ENCODE measurements at regions not wholly inside any gene's neighbourhood (a gene's known extent, or its start where the extent isn't known, plus 50 kb on each side); places are given as distances from the start of the nearest gene placed in this dataset.

DNA sequence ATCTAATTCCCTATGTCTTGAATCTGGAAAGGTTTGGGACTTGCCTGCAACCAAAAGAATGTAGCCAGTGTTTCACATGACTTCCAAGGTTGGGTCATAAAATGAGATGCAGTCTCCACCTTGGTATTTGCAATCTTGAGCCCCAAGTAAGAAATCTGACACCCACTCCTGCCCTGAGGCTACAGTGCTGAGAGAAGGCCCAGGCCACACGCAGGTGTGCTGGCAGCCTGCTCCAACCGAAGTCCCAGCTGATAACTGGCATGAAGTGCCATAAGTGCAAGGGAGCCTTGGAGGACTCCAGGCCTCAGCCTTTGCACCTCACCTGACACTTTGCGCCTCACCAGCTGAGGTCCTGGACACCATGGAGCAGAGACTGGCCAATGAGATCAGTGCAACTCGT lies 182.7 kb downstream of the ANAPC1 start:
- Histone ChIP-seq H3K18ac (ENCODE audit: low read length) (no peak overlapping the region), H2BK12ac (ENCODE audit: low read length) (no peak overlapping the region), H3K9ac (ENCODE audit: low read length) (no peak overlapping the region), H3K4me2 (ENCODE audit: low read length) (no peak overlapping the region), H2BK120ac (ENCODE audit: insufficient read depth, low read length, poor library complexity) (no peak overlapping the region), H3K4me1 (ENCODE audit: control insufficient read depth in 1 of 2, insufficient read depth in 2 of 2, low read length in 2 of 2) (peaks cover 34 to 40% of the 10 kb centered on the region in 2 experiments), H3K27ac (ENCODE audit: low read depth, low read length) (no peak overlapping the region), H2BK5ac (ENCODE audit: low read depth, low read length, poor library complexity) (no peak overlapping the region), H2AK5ac (ENCODE audit: low read length) (no peak overlapping the region), H2AFZ (ENCODE audit: insufficient read depth, low read length, poor library complexity) (no peak overlapping the region), H4K91ac (ENCODE audit: low read depth, low read length) (no peak overlapping the region), H3K9me3 (ENCODE audit: insufficient read depth, low read depth, low read length) (no peaks in the 10 kb centered on the region), H3K36me3 (ENCODE audit: control insufficient read depth in 1 of 2, insufficient read depth in 2 of 2, low read length in 2 of 2) (no peaks in the 10 kb centered on the region), H4K8ac (ENCODE audit: low read depth, low read length) (no peak overlapping the region), H3K4ac (ENCODE audit: low read depth, low read length) (no peak overlapping the region), H3K27me3 (ENCODE audit: insufficient read depth, low read length) (no peaks in the 10 kb centered on the region), H3K4me3 (ENCODE audit: low read depth, low read length) (no peak overlapping the region), H3K79me1 (ENCODE audit: low read length) (peaks cover 8% of the 10 kb centered on the region), H3K79me2 (ENCODE audit: control insufficient read depth, insufficient read depth, low read length, poor library complexity) (no peaks in the 10 kb centered on the region), H3K14ac (ENCODE audit: low read length) (no peak overlapping the region), H4K12ac (ENCODE audit: low read depth, low read length) (no peak overlapping the region), H3K23ac (ENCODE audit: low read length) (no peak overlapping the region)
- DNase-seq: no peak
- WGBS (ENCODE audit: extremely low coverage, insufficient coverage, insufficient read length): no CpG with 5 or more reads among the region's 4 CpGs

DNA sequence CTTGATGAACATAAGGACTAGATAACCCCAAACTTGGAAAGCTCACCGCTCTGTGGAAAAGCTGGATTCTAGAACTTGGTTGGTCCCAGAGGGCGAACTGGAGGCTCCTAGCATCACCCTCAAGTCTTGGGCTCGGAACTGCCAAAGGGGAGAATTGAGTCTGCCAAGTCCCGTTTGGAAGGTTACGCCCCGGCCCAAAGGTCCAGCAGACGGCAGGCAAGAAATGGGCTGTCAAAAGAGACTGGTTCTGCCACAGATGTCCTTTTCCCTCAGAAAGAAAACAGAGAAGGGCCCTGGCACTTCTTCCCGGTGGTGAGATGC lies 182.2 kb downstream of the ANAPC1 start:
- Histone ChIP-seq H3K27me3 (ENCODE audit: insufficient read depth, low read length) (no peaks in the 10 kb centered on the region), H3K4me2 (ENCODE audit: low read length) (no peak overlapping the region)
- WGBS (ENCODE audit: extremely low coverage, insufficient coverage, insufficient read length): no CpG with 5 or more reads among the region's 8 CpGs

DNA sequence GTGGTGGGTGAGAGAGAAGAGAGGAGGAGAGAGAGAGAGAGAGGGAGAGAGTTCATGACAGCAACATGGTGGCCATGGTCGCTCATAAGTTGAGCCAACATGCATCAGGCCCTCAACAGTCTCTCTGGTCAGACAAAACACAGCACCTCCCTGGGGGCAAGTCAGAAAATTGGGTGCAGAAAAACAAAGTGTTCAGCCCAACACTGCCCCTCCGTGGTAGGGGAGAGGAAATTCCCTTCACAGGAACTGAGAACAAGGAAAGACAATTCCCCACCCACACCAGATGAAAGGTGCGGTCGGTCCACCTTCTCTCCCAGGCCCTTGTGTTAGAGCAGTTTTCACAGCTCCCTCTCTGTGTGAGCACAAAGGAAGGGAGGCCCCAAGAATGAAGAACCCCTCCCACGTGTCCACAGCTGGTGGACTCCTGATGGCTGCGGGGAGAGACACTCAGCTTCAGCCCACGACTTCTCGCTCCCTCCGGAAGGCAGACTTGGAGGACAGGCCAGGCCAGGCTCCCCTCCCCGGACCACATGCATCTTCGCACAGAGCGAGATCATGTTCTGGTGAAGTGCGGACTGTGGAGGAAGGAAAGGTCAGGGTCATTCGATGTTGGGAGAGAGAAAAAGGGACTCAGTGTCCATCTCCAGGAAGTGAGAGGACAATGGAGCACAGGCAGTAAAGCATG lies 181.7 kb downstream of the ANAPC1 start:
- Histone ChIP-seq H2BK12ac (ENCODE audit: low read length) (peak overlapping the region; percentile 38), H4K8ac (ENCODE audit: low read depth, low read length) (no peak overlapping the region), H3K14ac (ENCODE audit: low read length) (no peak overlapping the region), H3K23ac (ENCODE audit: low read length) (no peak overlapping the region), H3K9me3 (ENCODE audit: insufficient read depth, low read depth, low read length) (peaks cover 2% of the 10 kb centered on the region), H2AFZ (ENCODE audit: insufficient read depth, low read length, poor library complexity) (peak overlapping the region; percentile 0), H3K79me2 (ENCODE audit: control insufficient read depth, insufficient read depth, low read length, poor library complexity) (no peaks in the 10 kb centered on the region), H4K91ac (ENCODE audit: low read depth, low read length) (no peak overlapping the region), H3K9ac (ENCODE audit: low read length) (no peak overlapping the region), H3K4me2 (ENCODE audit: low read length) (no peak overlapping the region), H2BK5ac (ENCODE audit: low read depth, low read length, poor library complexity) (no peak overlapping the region), H3K27me3 (ENCODE audit: insufficient read depth, low read length) (no peaks in the 10 kb centered on the region), H3K18ac (ENCODE audit: low read length) (no peak overlapping the region), H3K36me3 (ENCODE audit: control insufficient read depth in 1 of 2, insufficient read depth in 2 of 2, low read length in 2 of 2) (no peaks in the 10 kb centered on the region), H3K4ac (ENCODE audit: low read depth, low read length) (no peak overlapping the region), H3K4me1 (ENCODE audit: control insufficient read depth in 1 of 2, insufficient read depth in 2 of 2, low read length in 2 of 2) (peaks cover 34 to 43% of the 10 kb centered on the region in 2 experiments), H2AK5ac (ENCODE audit: low read length) (no peak overlapping the region), H3K79me1 (ENCODE audit: low read length) (peaks cover 8% of the 10 kb centered on the region), H3K27ac (ENCODE audit: low read depth, low read length) (no peak overlapping the region), H3K4me3 (ENCODE audit: low read depth, low read length) (no peak overlapping the region), H4K12ac (ENCODE audit: low read depth, low read length) (no peak overlapping the region), H2BK120ac (ENCODE audit: insufficient read depth, low read length, poor library complexity) (peak overlapping the region; percentile 4)
- peak; percentile 37 to 78 for DNase-seq
- WGBS (ENCODE audit: extremely low coverage, insufficient coverage, insufficient read length): no CpG with 5 or more reads among the region's 14 CpGs

More for the DNA sequence above, 182.2 kb downstream of the ANAPC1 start:
- no peak overlapping the region for H4K8ac ChIP-seq (ENCODE audit: low read depth, low read length)
- DNase-seq: no peak
- no peak overlapping the region for H2AK5ac ChIP-seq (ENCODE audit: low read length)
- peaks cover 8% of the 10 kb centered on the region for H3K79me1 ChIP-seq (ENCODE audit: low read length)
- no peak overlapping the region for H2BK5ac ChIP-seq (ENCODE audit: low read depth, low read length, poor library complexity)
- no peak overlapping the region for H3K27ac ChIP-seq (ENCODE audit: low read depth, low read length)
- no peak overlapping the region for H4K12ac ChIP-seq (ENCODE audit: low read depth, low read length)
- H2AFZ ChIP-seq (ENCODE audit: insufficient read depth, low read length, poor library complexity): no peak overlapping the region
- H3K4ac ChIP-seq (ENCODE audit: low read depth, low read length): no peak overlapping the region
- H3K18ac ChIP-seq (ENCODE audit: low read length): no peak overlapping the region
- no peak overlapping the region for H3K23ac ChIP-seq (ENCODE audit: low read length)
- no peak overlapping the region for H3K9ac ChIP-seq (ENCODE audit: low read length)
- peaks cover 2% of the 10 kb centered on the region for H3K9me3 ChIP-seq (ENCODE audit: insufficient read depth, low read depth, low read length)
- no peaks in the 10 kb centered on the region for H3K36me3 ChIP-seq (ENCODE audit: control insufficient read depth in 1 of 2, insufficient read depth in 2 of 2, low read length in 2 of 2)
- peaks cover 34 to 43% of the 10 kb centered on the region in 2 experiments for H3K4me1 ChIP-seq (ENCODE audit: control insufficient read depth in 1 of 2, insufficient read depth in 2 of 2, low read length in 2 of 2)
- H4K91ac ChIP-seq (ENCODE audit: low read depth, low read length): peak overlapping the region; percentile 50
- no peaks in the 10 kb centered on the region for H3K79me2 ChIP-seq (ENCODE audit: control insufficient read depth, insufficient read depth, low read length, poor library complexity)
- peak overlapping the region; percentile 38 for H2BK12ac ChIP-seq (ENCODE audit: low read length)
- H2BK120ac ChIP-seq (ENCODE audit: insufficient read depth, low read length, poor library complexity): peak overlapping the region; percentile 4
- no peak overlapping the region for H3K4me3 ChIP-seq (ENCODE audit: low read depth, low read length)
- H3K14ac ChIP-seq (ENCODE audit: low read length): no peak overlapping the region

DNA sequence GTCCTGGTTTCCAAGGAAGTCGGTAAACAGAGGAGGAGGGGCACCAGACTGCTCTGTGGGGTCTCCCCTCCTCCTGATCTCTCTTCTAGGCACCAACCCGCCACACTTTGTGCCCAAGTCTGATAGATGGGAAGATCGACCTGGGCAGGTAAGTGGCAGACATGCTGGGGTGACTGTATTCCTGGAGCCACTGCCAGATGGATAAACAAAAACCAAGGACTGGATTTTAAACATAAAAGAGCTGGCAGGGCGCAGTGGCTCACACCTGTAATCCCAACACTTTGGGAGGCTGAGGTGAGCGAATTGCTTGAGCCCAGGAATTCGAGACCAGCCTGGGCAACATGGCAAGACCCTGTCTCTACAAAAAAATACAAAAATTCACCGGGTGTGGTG lies 181.2 kb downstream of the ANAPC1 start:
- H3K18ac ChIP-seq (ENCODE audit: low read length): no peak overlapping the region
- no peak overlapping the region for H3K4me2 ChIP-seq (ENCODE audit: low read length)
- H3K36me3 ChIP-seq (ENCODE audit: control insufficient read depth in 1 of 2, insufficient read depth in 2 of 2, low read length in 2 of 2): no peaks in the 10 kb centered on the region
- no peak overlapping the region for H3K9ac ChIP-seq (ENCODE audit: low read length)
- H2AFZ ChIP-seq (ENCODE audit: insufficient read depth, low read length, poor library complexity): peak overlapping the region; percentile 0
- no peaks in the 10 kb centered on the region for H3K27me3 ChIP-seq (ENCODE audit: insufficient read depth, low read length)
- DNase-seq: no peak
- no peak overlapping the region for H2BK5ac ChIP-seq (ENCODE audit: low read depth, low read length, poor library complexity)
- H3K4me1 ChIP-seq (ENCODE audit: control insufficient read depth in 1 of 2, insufficient read depth in 2 of 2, low read length in 2 of 2): peaks cover 34 to 43% of the 10 kb centered on the region in 2 experiments
- H4K12ac ChIP-seq (ENCODE audit: low read depth, low read length): no peak overlapping the region
- H3K4ac ChIP-seq (ENCODE audit: low read depth, low read length): no peak overlapping the region
- H3K79me2 ChIP-seq (ENCODE audit: control insufficient read depth, insufficient read depth, low read length, poor library complexity): no peaks in the 10 kb centered on the region
- no peak overlapping the region for H3K4me3 ChIP-seq (ENCODE audit: low read depth, low read length)
- H2BK120ac ChIP-seq (ENCODE audit: insufficient read depth, low read length, poor library complexity): no peak overlapping the region
- H3K23ac ChIP-seq (ENCODE audit: low read length): no peak overlapping the region
- no peak overlapping the region for H4K91ac ChIP-seq (ENCODE audit: low read depth, low read length)
- H3K9me3 ChIP-seq (ENCODE audit: insufficient read depth, low read depth, low read length): peaks cover 2% of the 10 kb centered on the region
- H3K14ac ChIP-seq (ENCODE audit: low read length): no peak overlapping the region
- H2AK5ac ChIP-seq (ENCODE audit: low read length): no peak overlapping the region
- WGBS (ENCODE audit: extremely low coverage, insufficient coverage, insufficient read length): no CpG with 5 or more reads among the region's 7 CpGs
- no peak overlapping the region for H3K27ac ChIP-seq (ENCODE audit: low read depth, low read length)
- H4K8ac ChIP-seq (ENCODE audit: low read depth, low read length): no peak overlapping the region
- no peak overlapping the region for H2BK12ac ChIP-seq (ENCODE audit: low read length)
- peaks cover 8% of the 10 kb centered on the region for H3K79me1 ChIP-seq (ENCODE audit: low read length)
